Right cardiac atrium (tissue), 5 donors: ENCODE measurements at regions not wholly inside any gene's neighbourhood (a gene's known extent, or its start where the extent isn't known, plus 50 kb on each side); places are given as distances from the start of the nearest gene placed in this dataset.
A peak's percentile ranks its signal among the peaks of the same experiment; 100 is the strongest.

Source experiments
- ATAC-seq, 2 donors: fragments of 200-7000 bp; cut with Tn5 transposase; one replicate each; pipeline versions ENCODE4 v1.8.0 to v1.9.1; 2020; ENCODE audit warnings: moderate library complexity in 2 of 2, mild to moderate bottlenecking in 1 of 2
- DNase-seq, 3 donors: peaks; one replicate each; pipeline ENCODE4 v3.0.0-alpha.2; 2020
- H3K27ac ChIP-seq: one replicate; pipeline ENCODE4 v1.5.1; 2013; ENCODE audit warnings: mild to moderate bottlenecking, low read length, control low read depth, moderate library complexity
- H3K27me3 ChIP-seq: one replicate; pipeline ENCODE4 v1.6.1; 2013; ENCODE audit not compliant: control insufficient read depth, insufficient read depth
- H3K4me1 ChIP-seq: one replicate; pipeline ENCODE4 v1.6.1; 2013; ENCODE audit warnings: low read length; ENCODE audit not compliant: control insufficient read depth, insufficient read depth
- H3K4me3 ChIP-seq: one replicate; pipeline ENCODE4 v1.5.1; 2013; ENCODE audit warnings: low read length, control low read depth
- H3K9me3 ChIP-seq: one replicate; pipeline ENCODE4 v1.6.1; 2013; ENCODE audit warnings: low read length; ENCODE audit not compliant: control insufficient read depth
- WGBS: extraction: QIAGEN DNeasy Blood & Tissue Kit; methylation state at CpG from one replicate; pipeline ENCODE4 v1.1.7; 2013; 5-methylcytosine and 5-hydroxymethylcytosine counted together
- intact Hi-C, 4 donors: fragments of 100-400 bp; cut with DNase I; formaldehyde crosslinking; loops; one replicate each; pipeline versions ENCODE4 v1.11.0 to v1.14.0; 2022 to 2023
- donor health status: healthy with polysubstance abuse.
- donor health status: DM: no; HTN: yes; CAD: no.
- donor health status: DM: no; HTN: no; CAD: no.
- donor health status: DM: no; HTN: yes; CAD: no; lungs with severe emphysema.
- donor health status: DM: yes; HTN: yes; CAD: no.

- intact Hi-C loops, result no loop called here
- Histone ChIP-seq H3K9me3 (no peaks in the 10 kb centered on the region), H3K27ac (no peak overlapping the region), H3K4me3 (no peak overlapping the region), H3K27me3 (no peaks in the 10 kb centered on the region), H3K4me1 (no peaks in the 10 kb centered on the region)
- DNase-seq (no peak), ATAC-seq (no peak)
- 71% methylated on average over 7 of the region's 7 CpGs for WGBS
Observed at GRCh38 chr2:21590026-21590690, 466.4 kb downstream of the TDRD15 start.

- intact Hi-C loops, result no loop called here
Observed at GRCh38 chr2:21591926-21592325, 468.2 kb downstream of the TDRD15 start.

GRCh38 chr2:21599417-21599816 lies 475.6 kb downstream of the TDRD15 start:
- 64% methylated on average over 1 of the region's 1 CpG for WGBS
- DNase-seq (no peak), ATAC-seq (no peak)
- Histone ChIP-seq H3K27me3 (no peaks in the 10 kb centered on the region), H3K4me1 (no peaks in the 10 kb centered on the region), H3K4me3 (no peak overlapping the region), H3K27ac (no peak overlapping the region), H3K9me3 (no peaks in the 10 kb centered on the region)
- intact Hi-C loops, result no loop called here

More at GRCh38 chr2:21591926-21592325, 468.2 kb downstream of the TDRD15 start:
- 60% methylated on average over 1 of the region's 1 CpG for WGBS
- ATAC-seq (no peak), DNase-seq (no peak)
- Histone ChIP-seq H3K4me1 (no peaks in the 10 kb centered on the region), H3K4me3 (no peak overlapping the region), H3K9me3 (no peaks in the 10 kb centered on the region), H3K27me3 (no peaks in the 10 kb centered on the region), H3K27ac (no peak overlapping the region)

DNA sequence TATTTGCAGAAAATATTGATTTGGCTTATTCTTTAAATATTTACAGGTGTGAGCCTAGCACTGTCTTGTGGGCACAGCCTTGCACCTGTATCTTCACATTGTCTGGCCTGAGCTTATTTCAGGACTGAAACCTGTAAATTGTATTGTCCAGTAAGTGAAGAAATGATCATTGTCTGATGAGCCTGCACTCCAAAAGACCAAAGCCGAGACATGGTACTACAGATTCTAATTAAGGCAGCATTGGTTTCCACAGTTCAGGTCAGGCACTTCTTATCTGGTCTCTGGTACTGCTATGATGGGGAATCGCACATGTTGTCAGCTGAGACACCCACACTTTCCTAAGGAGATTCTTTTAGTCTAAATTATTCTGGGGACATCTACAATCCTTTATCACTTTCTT lies 479.0 kb downstream of the TDRD15 start:
- 76% methylated on average over 2 of the region's 2 CpGs for WGBS
- Histone ChIP-seq H3K27me3 (no peaks in the 10 kb centered on the region), H3K9me3 (no peaks in the 10 kb centered on the region), H3K4me3 (no peak overlapping the region), H3K27ac (no peak overlapping the region), H3K4me1 (no peaks in the 10 kb centered on the region)
- ATAC-seq (no peak), DNase-seq (no peak)
- intact Hi-C loops, result no loop called here

DNA sequence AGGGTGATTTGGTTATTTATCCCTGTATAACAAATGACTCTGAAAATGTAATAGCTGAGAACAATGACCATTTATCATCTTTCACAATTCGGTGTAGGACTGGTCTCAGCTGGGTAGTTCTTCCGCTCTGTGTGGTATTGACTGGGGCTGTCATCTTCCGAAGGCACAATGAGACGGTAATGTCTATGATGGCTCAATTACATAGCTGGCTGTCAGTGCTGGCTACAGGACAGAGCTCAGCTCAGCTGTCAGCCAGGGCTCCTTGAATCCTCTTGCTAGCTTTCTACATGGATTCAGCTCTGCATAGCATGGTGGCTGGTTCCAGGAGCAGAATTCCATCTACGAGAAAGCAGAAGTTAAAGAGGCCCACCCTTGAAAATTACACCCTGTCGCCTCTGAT lies 483.8 kb downstream of the TDRD15 start:
- H3K27ac ChIP-seq, result no peak overlapping the region
- no peak for ATAC-seq
- H3K9me3 ChIP-seq, result no peaks in the 10 kb centered on the region
- intact Hi-C loops, result no loop called here
- H3K4me1 ChIP-seq, result no peaks in the 10 kb centered on the region
- 69% methylated on average over 6 of the region's 6 CpGs for WGBS
- no peak for DNase-seq
- H3K27me3 ChIP-seq, result no peaks in the 10 kb centered on the region
- no peak overlapping the region for H3K4me3 ChIP-seq

- no peaks in the 10 kb centered on the region for H3K9me3 ChIP-seq
- no peaks in the 10 kb centered on the region for H3K27me3 ChIP-seq
- H3K4me3 ChIP-seq, result no peak overlapping the region
- intact Hi-C loops, result no loop called here
- DNase-seq, result no peak
- no peak for ATAC-seq
- no peaks in the 10 kb centered on the region for H3K4me1 ChIP-seq
- no peak overlapping the region for H3K27ac ChIP-seq
- WGBS, result 86% methylated on average over 3 of the region's 3 CpGs
Observed at GRCh38 chr2:21610304-21610703, 486.5 kb downstream of the TDRD15 start.

GRCh38 chr2:21617885-21618434 lies 494.2 kb downstream of the TDRD15 start:
- DNase-seq (no peak), ATAC-seq (no peak)
- Histone ChIP-seq H3K4me1 (no peaks in the 10 kb centered on the region), H3K27ac (no peak overlapping the region), H3K27me3 (no peaks in the 10 kb centered on the region), H3K4me3 (no peak overlapping the region), H3K9me3 (no peaks in the 10 kb centered on the region)
- intact Hi-C loops, result no loop called here
- 63% methylated on average over 5 of the region's 5 CpGs for WGBS

- Histone ChIP-seq H3K9me3 (no peaks in the 10 kb centered on the region), H3K4me1 (no peaks in the 10 kb centered on the region), H3K4me3 (no peak overlapping the region), H3K27ac (no peak overlapping the region), H3K27me3 (no peaks in the 10 kb centered on the region)
- WGBS, result 63% methylated on average over 5 of the region's 5 CpGs
- intact Hi-C loops, result no loop called here
- DNase-seq (no peak), ATAC-seq (no peak)
Observed at GRCh38 chr2:21620771-21621170, 497.0 kb downstream of the TDRD15 start.

DNA sequence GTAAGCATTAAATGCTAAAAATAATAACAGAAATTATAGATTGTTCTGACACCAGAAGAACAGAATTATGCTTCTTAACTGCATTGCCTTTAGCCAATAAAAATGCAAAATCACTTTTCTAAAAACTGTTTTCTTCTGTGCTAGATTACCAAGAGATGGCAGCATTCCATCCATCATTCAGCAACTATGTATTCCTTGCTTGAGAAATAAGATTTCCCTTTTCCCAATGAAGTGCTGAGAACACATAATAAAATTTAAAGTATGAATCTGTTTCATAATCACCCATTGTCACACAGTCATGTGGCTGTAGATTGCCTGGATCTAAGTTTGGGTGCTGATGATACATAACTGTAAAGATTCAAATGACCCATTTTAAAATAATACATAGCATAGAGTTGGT lies 504.2 kb downstream of the TDRD15 start:
- Histone ChIP-seq H3K27me3 (no peaks in the 10 kb centered on the region), H3K27ac (no peak overlapping the region), H3K4me1 (no peaks in the 10 kb centered on the region), H3K4me3 (no peak overlapping the region), H3K9me3 (no peaks in the 10 kb centered on the region)
- intact Hi-C loops, result no loop called here
- no peak for ATAC-seq
- no peak for DNase-seq

DNA sequence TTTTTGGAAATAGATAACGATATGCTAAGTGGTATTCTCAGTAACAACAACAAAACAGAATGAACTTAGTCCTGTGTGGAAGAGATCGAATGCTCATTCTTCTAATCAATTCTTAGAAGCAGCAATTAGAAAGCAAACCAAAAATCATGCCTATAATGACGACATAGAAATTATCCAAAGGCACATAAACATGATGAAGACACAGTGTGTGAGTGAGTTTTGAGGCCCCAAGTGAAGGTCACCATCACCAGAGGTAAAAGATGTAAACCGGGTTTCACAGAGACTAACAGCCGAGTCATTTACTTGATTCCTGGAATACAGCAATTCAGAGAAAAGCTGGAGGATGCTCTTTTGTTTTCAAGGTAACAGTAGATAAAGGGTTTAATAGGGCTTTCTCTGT lies 509.2 kb downstream of the TDRD15 start:
- no peak for DNase-seq
- no peak overlapping the region for H3K4me3 ChIP-seq
- ATAC-seq, result no peak
- WGBS, result 77% methylated on average over 5 of the region's 5 CpGs
- no peaks in the 10 kb centered on the region for H3K4me1 ChIP-seq
- H3K27me3 ChIP-seq, result no peaks in the 10 kb centered on the region
- intact Hi-C loops, result no loop called here
- H3K27ac ChIP-seq, result no peak overlapping the region
- no peaks in the 10 kb centered on the region for H3K9me3 ChIP-seq

DNA sequence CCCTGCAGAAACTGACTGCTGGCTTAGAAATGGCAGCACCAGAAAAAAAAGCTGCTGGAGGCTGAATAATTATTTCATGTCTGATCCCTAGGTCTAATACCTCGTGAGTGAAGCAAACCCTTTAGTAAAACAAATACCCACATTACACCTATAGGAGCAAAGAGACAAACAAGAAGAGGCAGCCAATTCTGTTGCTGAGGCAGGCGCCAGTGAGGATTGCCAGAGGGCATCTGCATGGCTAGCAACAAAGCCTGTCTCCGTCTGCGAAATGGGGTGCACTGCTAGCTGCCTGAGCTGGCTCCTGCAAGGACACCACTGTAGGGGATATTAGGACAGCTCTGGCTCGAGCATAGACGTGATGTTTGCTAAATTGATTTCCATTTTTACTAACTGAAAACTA lies 509.7 kb downstream of the TDRD15 start:
- 61% methylated on average over 6 of the region's 6 CpGs for WGBS
- no peaks in the 10 kb centered on the region for H3K9me3 ChIP-seq
- intact Hi-C loops, result no loop called here

GRCh38 chr2:21633911-21634310 lies 510.1 kb downstream of the TDRD15 start:
- intact Hi-C loops, result no loop called here
- DNase-seq, result no peak
- no peak overlapping the region for H3K27ac ChIP-seq
- no peaks in the 10 kb centered on the region for H3K4me1 ChIP-seq
- no peaks in the 10 kb centered on the region for H3K9me3 ChIP-seq
- H3K27me3 ChIP-seq, result no peaks in the 10 kb centered on the region
- ATAC-seq, result no peak
- WGBS, result 60% methylated on average over 7 of the region's 7 CpGs
- H3K4me3 ChIP-seq, result no peak overlapping the region

More for the DNA sequence above, 509.7 kb downstream of the TDRD15 start:
- no peak for ATAC-seq
- peak in 1 of 3 donors; percentile 37 for DNase-seq
- no peak overlapping the region for H3K4me3 ChIP-seq
- H3K27ac ChIP-seq, result no peak overlapping the region
- H3K4me1 ChIP-seq, result no peaks in the 10 kb centered on the region
- no peaks in the 10 kb centered on the region for H3K27me3 ChIP-seq
